ENCODE measurements at regions not wholly inside any gene's neighbourhood (a gene's known extent, or its start where the extent isn't known, plus 50 kb on each side); places are given as distances from the start of the nearest gene placed in this dataset.

- ChIA-PET CTCF (no interaction called here), POLR2A (no interaction called here)
- H3K4me3 Mint-ChIP-seq = no peak overlapping the region
- peaks cover 25% of the 10 kb centered on the region for H3K9me3 Mint-ChIP-seq
- H3K36me3 Mint-ChIP-seq = peaks cover 11% of the 10 kb centered on the region
- no peak overlapping the region for H3K27ac Mint-ChIP-seq
- DNase-seq (ENCODE audit: low spot score) (no peak), ATAC-seq (no peak)
- no peak for TF ChIP-seq FOXK1 (CRISPR knock-in tag; IDR thresholded peaks at IDR 0.05)
- peaks cover 4% of the 10 kb centered on the region for H3K4me1 Mint-ChIP-seq
- no peaks in the 10 kb centered on the region for H3K27me3 Mint-ChIP-seq (ENCODE audit: low read depth)
Measured at GRCh38 chr7:97460433-97460832, 271.5 kb upstream of the TAC1 start.

- Mint-ChIP-seq H3K9me3 (peaks cover 25% of the 10 kb centered on the region), H3K4me1 (peaks cover 13% of the 10 kb centered on the region), H3K36me3 (peaks cover 11% of the 10 kb centered on the region), H3K4me3 (no peak overlapping the region), H3K27me3 (ENCODE audit: low read depth) (no peaks in the 10 kb centered on the region), H3K27ac (no peak overlapping the region)
- no peak for ATAC-seq
- no peak for DNase-seq (ENCODE audit: low spot score)
- TF ChIP-seq ETV6 (CRISPR knock-in tag; IDR thresholded peaks at IDR 0.05) (no peak), ZNF263 (CRISPR knock-in tag; IDR thresholded peaks at IDR 0.05; ENCODE audit: low read depth) (no peak), MYBL2 (CRISPR knock-in tag; IDR thresholded peaks at IDR 0.05) (no peak), HMGA2 (CRISPR knock-in tag; IDR thresholded peaks at IDR 0.05) (no peak), ZNF121 (CRISPR knock-in tag; IDR thresholded peaks at IDR 0.05) (no peak), E2F4 (CRISPR knock-in tag; IDR thresholded peaks at IDR 0.05; ENCODE audit: borderline replicate concordance, low read depth) (no peak)
- TF ChIP-seq, protein P1, sequence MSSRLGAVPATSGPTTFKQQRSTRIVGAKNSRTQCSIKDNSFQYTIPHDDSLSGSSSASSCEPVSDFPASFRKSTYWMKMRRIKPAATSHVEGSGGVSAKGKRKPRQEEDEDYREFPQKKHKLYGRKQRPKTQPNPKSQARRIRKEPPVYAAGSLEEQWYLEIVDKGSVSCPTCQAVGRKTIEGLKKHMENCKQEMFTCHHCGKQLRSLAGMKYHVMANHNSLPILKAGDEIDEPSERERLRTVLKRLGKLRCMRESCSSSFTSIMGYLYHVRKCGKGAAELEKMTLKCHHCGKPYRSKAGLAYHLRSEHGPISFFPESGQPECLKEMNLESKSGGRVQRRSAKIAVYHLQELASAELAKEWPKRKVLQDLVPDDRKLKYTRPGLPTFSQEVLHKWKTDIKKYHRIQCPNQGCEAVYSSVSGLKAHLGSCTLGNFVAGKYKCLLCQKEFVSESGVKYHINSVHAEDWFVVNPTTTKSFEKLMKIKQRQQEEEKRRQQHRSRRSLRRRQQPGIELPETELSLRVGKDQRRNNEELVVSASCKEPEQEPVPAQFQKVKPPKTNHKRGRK (CRISPR knock-in tag; IDR thresholded peaks at IDR 0.05; ENCODE audit: borderline replicate concordance) = no peak
- TF ChIP-seq, protein P2, sequence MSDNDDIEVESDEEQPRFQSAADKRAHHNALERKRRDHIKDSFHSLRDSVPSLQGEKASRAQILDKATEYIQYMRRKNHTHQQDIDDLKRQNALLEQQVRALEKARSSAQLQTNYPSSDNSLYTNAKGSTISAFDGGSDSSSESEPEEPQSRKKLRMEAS (CRISPR knock-in tag; IDR thresholded peaks at IDR 0.05) = no peak
- TF ChIP-seq, protein P3, sequence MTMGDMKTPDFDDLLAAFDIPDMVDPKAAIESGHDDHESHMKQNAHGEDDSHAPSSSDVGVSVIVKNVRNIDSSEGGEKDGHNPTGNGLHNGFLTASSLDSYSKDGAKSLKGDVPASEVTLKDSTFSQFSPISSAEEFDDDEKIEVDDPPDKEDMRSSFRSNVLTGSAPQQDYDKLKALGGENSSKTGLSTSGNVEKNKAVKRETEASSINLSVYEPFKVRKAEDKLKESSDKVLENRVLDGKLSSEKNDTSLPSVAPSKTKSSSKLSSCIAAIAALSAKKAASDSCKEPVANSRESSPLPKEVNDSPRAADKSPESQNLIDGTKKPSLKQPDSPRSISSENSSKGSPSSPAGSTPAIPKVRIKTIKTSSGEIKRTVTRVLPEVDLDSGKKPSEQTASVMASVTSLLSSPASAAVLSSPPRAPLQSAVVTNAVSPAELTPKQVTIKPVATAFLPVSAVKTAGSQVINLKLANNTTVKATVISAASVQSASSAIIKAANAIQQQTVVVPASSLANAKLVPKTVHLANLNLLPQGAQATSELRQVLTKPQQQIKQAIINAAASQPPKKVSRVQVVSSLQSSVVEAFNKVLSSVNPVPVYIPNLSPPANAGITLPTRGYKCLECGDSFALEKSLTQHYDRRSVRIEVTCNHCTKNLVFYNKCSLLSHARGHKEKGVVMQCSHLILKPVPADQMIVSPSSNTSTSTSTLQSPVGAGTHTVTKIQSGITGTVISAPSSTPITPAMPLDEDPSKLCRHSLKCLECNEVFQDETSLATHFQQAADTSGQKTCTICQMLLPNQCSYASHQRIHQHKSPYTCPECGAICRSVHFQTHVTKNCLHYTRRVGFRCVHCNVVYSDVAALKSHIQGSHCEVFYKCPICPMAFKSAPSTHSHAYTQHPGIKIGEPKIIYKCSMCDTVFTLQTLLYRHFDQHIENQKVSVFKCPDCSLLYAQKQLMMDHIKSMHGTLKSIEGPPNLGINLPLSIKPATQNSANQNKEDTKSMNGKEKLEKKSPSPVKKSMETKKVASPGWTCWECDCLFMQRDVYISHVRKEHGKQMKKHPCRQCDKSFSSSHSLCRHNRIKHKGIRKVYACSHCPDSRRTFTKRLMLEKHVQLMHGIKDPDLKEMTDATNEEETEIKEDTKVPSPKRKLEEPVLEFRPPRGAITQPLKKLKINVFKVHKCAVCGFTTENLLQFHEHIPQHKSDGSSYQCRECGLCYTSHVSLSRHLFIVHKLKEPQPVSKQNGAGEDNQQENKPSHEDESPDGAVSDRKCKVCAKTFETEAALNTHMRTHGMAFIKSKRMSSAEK (CRISPR knock-in tag; IDR thresholded peaks at IDR 0.05; ENCODE audit: borderline replicate concordance) = no peak
- TF ChIP-seq, protein P4, sequence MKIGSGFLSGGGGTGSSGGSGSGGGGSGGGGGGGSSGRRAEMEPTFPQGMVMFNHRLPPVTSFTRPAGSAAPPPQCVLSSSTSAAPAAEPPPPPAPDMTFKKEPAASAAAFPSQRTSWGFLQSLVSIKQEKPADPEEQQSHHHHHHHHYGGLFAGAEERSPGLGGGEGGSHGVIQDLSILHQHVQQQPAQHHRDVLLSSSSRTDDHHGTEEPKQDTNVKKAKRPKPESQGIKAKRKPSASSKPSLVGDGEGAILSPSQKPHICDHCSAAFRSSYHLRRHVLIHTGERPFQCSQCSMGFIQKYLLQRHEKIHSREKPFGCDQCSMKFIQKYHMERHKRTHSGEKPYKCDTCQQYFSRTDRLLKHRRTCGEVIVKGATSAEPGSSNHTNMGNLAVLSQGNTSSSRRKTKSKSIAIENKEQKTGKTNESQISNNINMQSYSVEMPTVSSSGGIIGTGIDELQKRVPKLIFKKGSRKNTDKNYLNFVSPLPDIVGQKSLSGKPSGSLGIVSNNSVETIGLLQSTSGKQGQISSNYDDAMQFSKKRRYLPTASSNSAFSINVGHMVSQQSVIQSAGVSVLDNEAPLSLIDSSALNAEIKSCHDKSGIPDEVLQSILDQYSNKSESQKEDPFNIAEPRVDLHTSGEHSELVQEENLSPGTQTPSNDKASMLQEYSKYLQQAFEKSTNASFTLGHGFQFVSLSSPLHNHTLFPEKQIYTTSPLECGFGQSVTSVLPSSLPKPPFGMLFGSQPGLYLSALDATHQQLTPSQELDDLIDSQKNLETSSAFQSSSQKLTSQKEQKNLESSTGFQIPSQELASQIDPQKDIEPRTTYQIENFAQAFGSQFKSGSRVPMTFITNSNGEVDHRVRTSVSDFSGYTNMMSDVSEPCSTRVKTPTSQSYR (CRISPR knock-in tag; IDR thresholded peaks at IDR 0.05) = no peak
- CTCF ChIA-PET = no interaction called here
- POLR2A ChIA-PET = no interaction called here
Measured at GRCh38 chr7:97461596-97461995, 270.3 kb upstream of the TAC1 start.

DNA sequence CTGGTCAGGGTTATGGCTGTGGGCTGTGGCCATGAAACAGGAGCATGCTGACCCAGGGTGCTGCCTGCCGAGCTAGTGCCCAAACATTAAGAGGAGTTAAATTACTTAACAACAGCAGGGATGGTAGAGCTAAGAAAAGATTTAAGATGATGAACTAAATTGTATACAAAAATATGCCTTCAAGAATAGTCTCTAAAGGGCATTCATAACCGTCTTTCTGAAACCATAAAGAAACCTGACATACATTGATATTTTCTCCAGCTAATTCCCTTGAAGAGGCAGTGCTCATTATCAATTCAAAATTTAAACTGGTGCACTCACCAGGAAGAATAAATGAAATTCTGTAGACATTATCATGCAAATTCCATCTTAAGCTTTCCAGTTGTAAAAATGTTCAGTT is 265.8 kb upstream of the TAC1 start:
- Mint-ChIP-seq H3K27ac (no peak overlapping the region), H3K9me3 (peaks cover 17% of the 10 kb centered on the region), H3K4me3 (no peak overlapping the region), H3K27me3 (ENCODE audit: low read depth) (no peaks in the 10 kb centered on the region), H3K36me3 (peaks cover 8% of the 10 kb centered on the region), H3K4me1 (peaks cover 24% of the 10 kb centered on the region)
- POLR2A ChIA-PET = no interaction called here
- DNase-seq (ENCODE audit: low spot score) (no peak), ATAC-seq (no peak)
- CTCF ChIA-PET = no interaction called here
- TF ChIP-seq FOXK1 (CRISPR knock-in tag; IDR thresholded peaks at IDR 0.05) = no peak
- TF ChIP-seq ZBTB21 (CRISPR knock-in tag; IDR thresholded peaks at IDR 0.05; ENCODE audit: borderline replicate concordance) = no peak
- TF ChIP-seq ZNF671 (CRISPR knock-in tag; IDR thresholded peaks at IDR 0.05) = no peak
- no peak for TF ChIP-seq MXD4 (CRISPR knock-in tag; IDR thresholded peaks at IDR 0.05; ENCODE audit: borderline replicate concordance)
- TF ChIP-seq, protein P5, sequence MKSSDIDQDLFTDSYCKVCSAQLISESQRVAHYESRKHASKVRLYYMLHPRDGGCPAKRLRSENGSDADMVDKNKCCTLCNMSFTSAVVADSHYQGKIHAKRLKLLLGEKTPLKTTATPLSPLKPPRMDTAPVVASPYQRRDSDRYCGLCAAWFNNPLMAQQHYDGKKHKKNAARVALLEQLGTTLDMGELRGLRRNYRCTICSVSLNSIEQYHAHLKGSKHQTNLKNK (CRISPR knock-in tag; IDR thresholded peaks at IDR 0.05) = no peak
- TF ChIP-seq SP1 (CRISPR knock-in tag; conservative IDR thresholded peaks at IDR 0.05) = no peak
- no peak for TF ChIP-seq TP53 (CRISPR knock-in tag; IDR thresholded peaks at IDR 0.05)
- no peak for TF ChIP-seq ZNF317 (CRISPR knock-in tag; IDR thresholded peaks at IDR 0.05; ENCODE audit: borderline replicate concordance, low read depth)
- TF ChIP-seq NR3C1 (CRISPR knock-in tag; conservative IDR thresholded peaks at IDR 0.05; ENCODE audit: low read depth) = no peak
- no peak for TF ChIP-seq SMAD3 (CRISPR knock-in tag; IDR thresholded peaks at IDR 0.05; ENCODE audit: borderline replicate concordance)
- TF ChIP-seq ZSCAN18 (CRISPR knock-in tag; IDR thresholded peaks at IDR 0.05) = no peak

All from WTC11 (cell line).